ENCODE measurements at regions not wholly inside any gene's neighbourhood (a gene's known extent, or its start where the extent isn't known, plus 50 kb on each side); places are given as distances from the start of the nearest gene placed in this dataset.

DNA sequence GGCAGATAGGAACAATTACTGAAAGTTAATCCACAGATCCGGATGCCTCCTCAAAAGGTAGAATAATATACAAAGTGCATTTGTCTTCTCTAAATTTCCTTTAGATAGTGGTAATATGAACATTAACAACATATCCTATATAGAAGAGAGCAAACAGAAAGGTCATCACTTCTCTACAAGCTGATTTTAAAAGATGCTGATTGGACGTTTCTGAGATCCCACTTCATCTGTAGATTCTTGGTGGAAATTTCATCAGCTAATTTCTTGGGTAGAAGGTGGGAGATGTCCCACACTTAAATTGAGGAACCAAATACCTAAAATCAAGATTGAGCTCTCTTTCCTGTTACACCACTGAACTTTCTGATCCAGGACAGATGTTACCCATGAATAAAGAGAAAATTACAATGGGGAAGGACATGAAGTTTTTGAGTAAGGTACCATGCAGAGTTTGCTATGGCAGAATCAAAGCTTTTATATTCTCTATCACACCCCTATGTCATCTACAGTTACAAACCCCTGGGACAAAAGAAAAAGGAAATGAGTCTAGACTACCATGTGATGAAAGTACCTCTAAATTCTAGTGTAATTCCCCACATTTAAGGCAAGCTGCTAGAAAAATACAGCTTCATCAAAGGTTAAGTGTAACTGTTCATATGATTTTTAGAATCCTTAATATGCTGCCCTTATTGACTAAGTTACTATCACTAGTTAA lies 189.2 kb upstream of the SETMAR start:
- DNase-seq (no peak), ATAC-seq (ENCODE audit: low read depth) (no peak)
- H3K4me3 ChIP-seq (ENCODE audit: control extremely low read depth in 1 of 5, extremely low read depth in 1 of 5, insufficient read depth in 1 of 5, low read depth in 2 of 5, low read length in 4 of 5) = no peak overlapping the region
- intact Hi-C loops (cut with micrococcal nuclease) = loop anchor here (5.0 kb wide), 1 partner anchor 47 kb away; no protein-coding TSS in a partner anchor
- no peak overlapping the region for H3K4me2 ChIP-seq (replicated peaks; ENCODE audit: low read depth, low read length, poor library complexity, severe bottlenecking)
- H3K9ac ChIP-seq (ENCODE audit: low read length) = no peak overlapping the region
- H2AFZ ChIP-seq (ENCODE audit: insufficient read depth, low read depth, low read length, poor library complexity, severe bottlenecking) = no peak overlapping the region
- H3K27ac ChIP-seq (ENCODE audit: low read length in 2 of 2) = no peak overlapping the region
- CTCF ChIA-PET = no interaction called here
- H3K27me3 ChIP-seq (replicated peaks in 1 of 4; ENCODE audit: control extremely low read depth in 1 of 4, control insufficient read depth in 3 of 4, insufficient read depth in 4 of 4, low read length in 3 of 4) = no peaks in the 10 kb centered on the region
- Mint-ChIP-seq H3K4me1 (peaks cover 5% of the 10 kb centered on the region), H3K9me3 (ENCODE audit: insufficient read depth) (peaks cover 2% of the 10 kb centered on the region), H3K4me3 (no peak overlapping the region), H3K27me3 (no peaks in the 10 kb centered on the region), H3K27ac (no peak overlapping the region)
- no peaks in the 10 kb centered on the region for H3K79me2 ChIP-seq (ENCODE audit: control insufficient read depth, insufficient read depth, low read length)
- peaks cover 0 to 4% (median 0%) of the 10 kb centered on the region in 3 donors for H3K9me3 ChIP-seq (ENCODE audit: control extremely low read depth in 1 of 3, control insufficient read depth in 2 of 3, insufficient read depth in 1 of 3, low read length in 2 of 3)
- WGBS (ENCODE audit: insufficient coverage) = no CpG with 5 or more reads among the region's 2 CpGs
- H3K36me3 ChIP-seq (replicated peaks in 1 of 2; ENCODE audit: control extremely low read depth in 1 of 2, control insufficient read depth in 1 of 2, extremely low read depth in 1 of 2, insufficient read depth in 2 of 2, low read length in 1 of 2) = no peaks in the 10 kb centered on the region
- POLR2A ChIA-PET = no interaction called here
- TF ChIP-seq, protein P1, sequence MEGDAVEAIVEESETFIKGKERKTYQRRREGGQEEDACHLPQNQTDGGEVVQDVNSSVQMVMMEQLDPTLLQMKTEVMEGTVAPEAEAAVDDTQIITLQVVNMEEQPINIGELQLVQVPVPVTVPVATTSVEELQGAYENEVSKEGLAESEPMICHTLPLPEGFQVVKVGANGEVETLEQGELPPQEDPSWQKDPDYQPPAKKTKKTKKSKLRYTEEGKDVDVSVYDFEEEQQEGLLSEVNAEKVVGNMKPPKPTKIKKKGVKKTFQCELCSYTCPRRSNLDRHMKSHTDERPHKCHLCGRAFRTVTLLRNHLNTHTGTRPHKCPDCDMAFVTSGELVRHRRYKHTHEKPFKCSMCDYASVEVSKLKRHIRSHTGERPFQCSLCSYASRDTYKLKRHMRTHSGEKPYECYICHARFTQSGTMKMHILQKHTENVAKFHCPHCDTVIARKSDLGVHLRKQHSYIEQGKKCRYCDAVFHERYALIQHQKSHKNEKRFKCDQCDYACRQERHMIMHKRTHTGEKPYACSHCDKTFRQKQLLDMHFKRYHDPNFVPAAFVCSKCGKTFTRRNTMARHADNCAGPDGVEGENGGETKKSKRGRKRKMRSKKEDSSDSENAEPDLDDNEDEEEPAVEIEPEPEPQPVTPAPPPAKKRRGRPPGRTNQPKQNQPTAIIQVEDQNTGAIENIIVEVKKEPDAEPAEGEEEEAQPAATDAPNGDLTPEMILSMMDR (IDR thresholded peaks at IDR 0.05) = no peak
- TF ChIP-seq EZH2 (IDR thresholded peaks at IDR 0.05; ENCODE audit: borderline replicate concordance, insufficient read depth, low read depth, low read length, poor library complexity, severe bottlenecking) = no peak
- H3K4me1 ChIP-seq (ENCODE audit: control insufficient read depth in 2 of 2, insufficient read depth in 2 of 2, low read length in 2 of 2) = no peaks in the 10 kb centered on the region
- H4K20me1 ChIP-seq (ENCODE audit: control insufficient read depth, insufficient read depth, low read length, poor library complexity, severe bottlenecking) = no peaks in the 10 kb centered on the region

DNA sequence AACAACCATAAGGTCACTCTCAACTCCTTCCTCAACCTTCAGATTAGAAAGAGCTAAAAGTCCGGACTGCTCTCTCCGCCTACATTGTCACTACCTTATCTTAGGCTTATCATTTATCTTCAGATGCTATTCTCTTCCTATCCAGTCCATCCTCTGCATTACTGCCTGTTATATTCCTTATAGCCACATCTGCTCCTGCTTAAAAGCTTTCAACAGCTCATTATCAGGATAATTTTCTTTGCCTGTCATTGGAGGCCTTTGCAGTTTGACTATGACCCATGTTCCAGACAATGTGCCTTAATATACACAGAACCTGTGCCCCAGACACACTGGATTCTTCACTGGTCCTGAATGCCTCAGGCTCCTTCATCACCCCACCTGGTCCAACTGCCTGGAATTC lies 184.1 kb upstream of the SETMAR start:
- Histone ChIP-seq H3K9ac (ENCODE audit: low read length) (no peak overlapping the region), H3K4me3 (ENCODE audit: control extremely low read depth in 1 of 5, extremely low read depth in 1 of 5, insufficient read depth in 1 of 5, low read depth in 2 of 5, low read length in 4 of 5) (no peak overlapping the region), H4K20me1 (ENCODE audit: control insufficient read depth, insufficient read depth, low read length, poor library complexity, severe bottlenecking) (no peaks in the 10 kb centered on the region), H3K4me2 (replicated peaks; ENCODE audit: low read depth, low read length, poor library complexity, severe bottlenecking) (no peak overlapping the region), H3K4me1 (ENCODE audit: control insufficient read depth in 2 of 2, insufficient read depth in 2 of 2, low read length in 2 of 2) (no peaks in the 10 kb centered on the region), H3K27ac (ENCODE audit: low read length in 2 of 2) (no peak overlapping the region), H3K9me3 (ENCODE audit: control extremely low read depth in 1 of 3, control insufficient read depth in 2 of 3, insufficient read depth in 1 of 3, low read length in 2 of 3) (no peaks in the 10 kb centered on the region), H3K36me3 (replicated peaks in 1 of 2; ENCODE audit: control extremely low read depth in 1 of 2, control insufficient read depth in 1 of 2, extremely low read depth in 1 of 2, insufficient read depth in 2 of 2, low read length in 1 of 2) (no peaks in the 10 kb centered on the region), H3K27me3 (replicated peaks in 1 of 4; ENCODE audit: control extremely low read depth in 1 of 4, control insufficient read depth in 3 of 4, insufficient read depth in 4 of 4, low read length in 3 of 4) (no peaks in the 10 kb centered on the region), H2AFZ (ENCODE audit: insufficient read depth, low read depth, low read length, poor library complexity, severe bottlenecking) (no peak overlapping the region), H3K79me2 (ENCODE audit: control insufficient read depth, insufficient read depth, low read length) (no peaks in the 10 kb centered on the region)
- POLR2A ChIA-PET = no interaction called here
- TF ChIP-seq, protein P1 (IDR thresholded peaks at IDR 0.05) = no peak
- no peak for TF ChIP-seq EZH2 (IDR thresholded peaks at IDR 0.05; ENCODE audit: borderline replicate concordance, insufficient read depth, low read depth, low read length, poor library complexity, severe bottlenecking)
- ATAC-seq (ENCODE audit: low read depth) (no peak), DNase-seq (no peak)
- 97% methylated on average over 2 of the region's 2 CpGs for WGBS (ENCODE audit: insufficient coverage)
- no peak overlapping the region for H3K27ac Mint-ChIP-seq
- H3K9me3 Mint-ChIP-seq (ENCODE audit: insufficient read depth) = peaks cover 2% of the 10 kb centered on the region
- CTCF ChIA-PET = no interaction called here
- no peaks in the 10 kb centered on the region for H3K27me3 Mint-ChIP-seq
- intact Hi-C loops (cut with micrococcal nuclease) = no loop called here
- H3K4me3 Mint-ChIP-seq = no peak overlapping the region
- peaks cover 1% of the 10 kb centered on the region for H3K4me1 Mint-ChIP-seq

Measured in B cell (primary cell).